Activated CD8-positive, alpha-beta T cell treated with anti-CD3 and anti-CD28 coated beads, Interleukin-2, amount 10 ng/mL, durations not matched to agents 7 days and 5 days (primary cell): ENCODE measurements at regions not wholly inside any gene's neighbourhood (a gene's known extent, or its start where the extent isn't known, plus 50 kb on each side); places are given as distances from the start of the nearest gene placed in this dataset.
"Not testable (repeated sequence)": the region's sequence is repeated elsewhere in the genome, so short reads cannot be mapped to it uniquely, and the experiment has no call there.

ENCODE experiments used
- ATAC-seq: fragments of 150-1000 bp; cut with Tn5 transposase; one replicate; pipeline ENCODE4 v1.10.0; 2021; ENCODE audit warnings: moderate library complexity
- CTCF ChIA-PET: fragments of 350-600 bp; sonication (Branson Sonifier 250); formaldehyde crosslinking; loops from one replicate; lab custom pipeline; 2021; ENCODE audit warnings: antibody characterized with exemption; lab: Charles Lee
- POLR2A ChIA-PET: fragments of 350-600 bp; sonication (Branson Sonifier 250); formaldehyde crosslinking; loops from one replicate; lab custom pipeline; 2021; ENCODE audit warnings: antibody characterized with exemption; lab: Charles Lee
- DNase-seq: peaks from one replicate; pipeline ENCODE4 v3.0.0-alpha.2; 2020
- H3K27ac Mint-ChIP-seq: one replicate; pipeline ENCODE4 v1.8.0; 2021; ENCODE audit warnings: mild to moderate bottlenecking, mixed read lengths
- H3K27me3 Mint-ChIP-seq: one replicate; pipeline ENCODE4 v1.8.0; 2021; ENCODE audit warnings: low read depth, mixed read lengths
- H3K36me3 Mint-ChIP-seq: one replicate; pipeline ENCODE4 v1.8.0; 2021; ENCODE audit warnings: low read depth, mixed read lengths
- H3K4me1 Mint-ChIP-seq: one replicate; pipeline ENCODE4 v1.8.0; 2021; ENCODE audit warnings: low read depth, mixed read lengths
- H3K4me3 Mint-ChIP-seq: one replicate; pipeline ENCODE4 v1.8.0; 2021; ENCODE audit warnings: mild to moderate bottlenecking, mixed read lengths
- H3K9me3 Mint-ChIP-seq: one replicate; pipeline ENCODE4 v1.8.0; 2022; ENCODE audit warnings: mixed read lengths; ENCODE audit not compliant: insufficient read depth

DNA sequence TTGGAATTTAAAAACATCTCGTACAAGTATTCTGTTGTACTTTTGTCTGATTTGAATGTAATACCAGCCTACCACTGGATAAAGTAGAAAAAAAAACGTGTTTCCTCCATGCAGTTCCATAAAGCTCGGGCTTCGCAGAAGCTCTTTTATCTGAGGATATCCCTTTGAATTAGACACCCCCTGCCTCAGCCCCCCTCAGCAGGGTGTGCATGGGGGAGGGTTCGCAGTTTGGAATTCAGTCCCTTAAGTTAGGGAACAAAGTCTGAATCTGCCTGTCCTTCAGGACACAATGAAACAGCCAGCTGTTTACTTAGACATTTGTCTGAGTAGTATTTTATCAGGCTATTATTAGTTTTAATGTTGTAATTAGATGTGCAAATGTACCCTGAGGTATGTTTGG is 234.0 kb upstream of the CAND1 start:
- Mint-ChIP-seq H3K27me3 (peaks cover 8% of the 10 kb centered on the region), H3K27ac (no peak overlapping the region), H3K4me1 (no peaks in the 10 kb centered on the region), H3K36me3 (no peaks in the 10 kb centered on the region), H3K9me3 (no peaks in the 10 kb centered on the region), H3K4me3 (no peak overlapping the region)
- ATAC-seq, result no peak
- no peak for DNase-seq
- ChIA-PET CTCF (interaction anchor here (1.4 kb wide), 1 partner anchor 9 kb away, joined by 6 read pairs; no protein-coding TSS in a partner anchor), POLR2A (no interaction called here)

GRCh38 chr12:67038486-67038885 is 230.7 kb upstream of the CAND1 start:
- H3K9me3 Mint-ChIP-seq, result no peaks in the 10 kb centered on the region
- CTCF ChIA-PET, result no interaction called here
- H3K36me3 Mint-ChIP-seq, result no peaks in the 10 kb centered on the region
- POLR2A ChIA-PET, result no interaction called here
- DNase-seq (no peak), ATAC-seq (no peak)
- no peaks in the 10 kb centered on the region for H3K4me1 Mint-ChIP-seq
- no peak overlapping the region for H3K27ac Mint-ChIP-seq
- H3K27me3 Mint-ChIP-seq, result peaks cover 5% of the 10 kb centered on the region
- H3K4me3 Mint-ChIP-seq, result no peak overlapping the region

DNA sequence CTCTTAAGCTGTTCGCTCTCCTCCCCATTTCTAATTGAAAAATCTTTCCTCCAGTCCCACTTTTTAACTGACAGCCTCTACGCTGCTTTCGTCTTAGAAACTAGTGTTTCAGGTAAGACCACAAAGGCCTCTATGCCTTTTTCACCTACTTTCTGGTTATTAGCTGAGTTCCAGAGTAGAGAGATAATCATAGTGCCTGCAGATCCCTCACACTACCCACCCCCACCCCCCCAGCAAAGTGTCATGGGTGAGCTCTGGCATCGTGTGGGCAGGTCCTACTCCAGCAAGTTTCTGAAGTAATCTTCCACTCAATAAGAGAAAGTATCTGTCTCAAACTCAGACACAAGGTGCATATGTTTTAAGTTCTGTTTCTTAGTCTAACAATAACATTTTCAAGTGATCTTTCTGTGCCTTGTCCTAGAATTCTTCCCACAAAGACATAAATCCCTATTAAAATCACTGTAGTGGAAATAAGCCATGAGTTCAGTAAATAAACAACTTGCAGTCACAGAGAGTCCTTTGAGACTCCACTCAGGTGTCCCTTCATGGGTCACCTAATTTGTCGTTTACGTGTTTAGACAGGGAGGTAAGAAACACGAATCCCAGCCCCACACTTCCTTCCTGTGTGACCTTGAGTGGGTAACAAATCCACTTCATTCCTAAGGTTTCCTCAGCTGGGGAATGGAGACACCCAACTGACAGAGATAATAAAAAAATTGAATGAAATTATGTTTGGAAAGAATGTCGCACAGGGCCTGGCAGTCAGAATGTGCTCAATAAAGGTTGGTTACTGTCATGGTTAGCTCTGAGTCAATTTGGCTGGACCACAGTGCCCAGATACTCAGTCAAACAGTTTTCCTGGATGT is 228.9 kb upstream of the CAND1 start:
- H3K36me3 Mint-ChIP-seq, result no peaks in the 10 kb centered on the region
- no peak overlapping the region for H3K4me3 Mint-ChIP-seq
- ATAC-seq (no peak), DNase-seq (no peak)
- ChIA-PET POLR2A (no interaction called here), CTCF (no interaction called here)
- H3K27ac Mint-ChIP-seq, result no peak overlapping the region
- peaks cover 5% of the 10 kb centered on the region for H3K27me3 Mint-ChIP-seq
- no peaks in the 10 kb centered on the region for H3K9me3 Mint-ChIP-seq
- no peaks in the 10 kb centered on the region for H3K4me1 Mint-ChIP-seq

DNA sequence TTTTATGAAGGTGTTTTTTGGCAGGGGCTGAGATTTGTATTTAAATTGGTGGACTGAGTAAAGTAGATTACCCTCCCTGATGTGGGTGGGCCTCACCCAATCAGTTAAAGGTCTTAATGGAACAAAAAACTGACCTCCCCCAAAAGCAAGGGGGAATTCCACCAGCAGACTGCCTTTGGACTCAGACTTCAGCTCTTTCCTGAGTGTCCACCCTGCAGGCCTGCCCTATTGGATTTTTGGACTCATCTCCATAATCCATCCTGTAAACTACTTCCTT is 228.4 kb upstream of the CAND1 start:
- Mint-ChIP-seq H3K4me3 (no peak overlapping the region), H3K9me3 (no peaks in the 10 kb centered on the region), H3K27ac (no peak overlapping the region), H3K27me3 (peaks cover 5% of the 10 kb centered on the region), H3K36me3 (no peaks in the 10 kb centered on the region), H3K4me1 (no peaks in the 10 kb centered on the region)
- ChIA-PET POLR2A (no interaction called here), CTCF (no interaction called here)
- no peak for ATAC-seq
- DNase-seq, result no peak

GRCh38 chr12:67042697-67043131 is 226.4 kb upstream of the CAND1 start:
- Mint-ChIP-seq H3K4me3 (no peak overlapping the region), H3K9me3 (no peaks in the 10 kb centered on the region), H3K27me3 (peaks cover 5% of the 10 kb centered on the region), H3K4me1 (no peaks in the 10 kb centered on the region), H3K36me3 (no peaks in the 10 kb centered on the region), H3K27ac (no peak overlapping the region)
- ChIA-PET POLR2A (no interaction called here), CTCF (interaction anchor here (0.9 kb wide), 1 partner anchor 32 kb away, joined by 3 read pairs; no protein-coding TSS in a partner anchor)
- ATAC-seq (no peak), DNase-seq (no peak)

DNA sequence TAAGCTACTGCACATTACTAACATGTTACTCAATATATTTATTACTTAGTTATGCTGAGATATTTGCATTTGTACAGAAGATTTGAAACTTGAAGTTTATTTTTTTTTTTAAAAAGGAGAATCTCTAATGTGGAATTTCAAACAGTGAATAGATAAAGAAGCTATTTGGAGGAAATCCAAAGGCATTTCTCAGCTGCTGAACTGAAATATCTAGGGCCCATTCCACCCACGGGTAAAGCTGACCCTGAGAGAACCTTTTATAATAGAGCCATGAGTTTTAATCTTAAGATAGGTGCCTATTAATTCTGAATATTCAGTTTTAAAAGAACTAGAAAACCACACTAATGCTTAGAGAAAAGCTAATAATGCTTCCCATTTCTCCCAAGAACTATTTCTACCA is 225.4 kb upstream of the CAND1 start:
- H3K27ac Mint-ChIP-seq, result no peak overlapping the region
- no peak for ATAC-seq
- CTCF ChIA-PET, result interaction anchor here (0.9 kb wide), 1 partner anchor 31 kb away, joined by 3 read pairs; no protein-coding TSS in a partner anchor
- POLR2A ChIA-PET, result no interaction called here
- no peaks in the 10 kb centered on the region for H3K36me3 Mint-ChIP-seq
- H3K9me3 Mint-ChIP-seq, result no peaks in the 10 kb centered on the region
- DNase-seq, result no peak
- H3K27me3 Mint-ChIP-seq, result peaks cover 5% of the 10 kb centered on the region
- H3K4me3 Mint-ChIP-seq, result no peak overlapping the region
- no peaks in the 10 kb centered on the region for H3K4me1 Mint-ChIP-seq

GRCh38 chr12:67045650-67046049 is 223.5 kb upstream of the CAND1 start:
- Mint-ChIP-seq H3K4me3 (no peak overlapping the region), H3K27me3 (peaks cover 5% of the 10 kb centered on the region), H3K27ac (no peak overlapping the region), H3K4me1 (no peaks in the 10 kb centered on the region), H3K9me3 (no peaks in the 10 kb centered on the region), H3K36me3 (no peaks in the 10 kb centered on the region)
- DNase-seq (no peak), ATAC-seq (no peak)
- CTCF ChIA-PET, result no interaction called here
- POLR2A ChIA-PET, result no interaction called here

- ATAC-seq (no peak), DNase-seq (no peak)
- CTCF ChIA-PET, result no interaction called here
- Mint-ChIP-seq H3K4me1 (no peaks in the 10 kb centered on the region), H3K27ac (no peak overlapping the region), H3K4me3 (no peak overlapping the region), H3K9me3 (no peaks in the 10 kb centered on the region), H3K36me3 (no peaks in the 10 kb centered on the region), H3K27me3 (peaks cover 5% of the 10 kb centered on the region)
- POLR2A ChIA-PET, result no interaction called here
Measured at GRCh38 chr12:67046062-67046461, 223.1 kb upstream of the CAND1 start.

GRCh38 chr12:67047634-67048033 is 221.5 kb upstream of the CAND1 start:
- Mint-ChIP-seq H3K27ac (no peak overlapping the region), H3K4me3 (no peak overlapping the region), H3K27me3 (peaks cover 5% of the 10 kb centered on the region), H3K9me3 (no peaks in the 10 kb centered on the region), H3K36me3 (no peaks in the 10 kb centered on the region), H3K4me1 (no peaks in the 10 kb centered on the region)
- DNase-seq (no peak), ATAC-seq (no peak)
- POLR2A ChIA-PET, result no interaction called here
- CTCF ChIA-PET, result interaction anchor here (1.1 kb wide), 1 partner anchor 22 kb away, joined by 3 read pairs; no protein-coding TSS in a partner anchor

- H3K27ac Mint-ChIP-seq, result no peak overlapping the region
- ChIA-PET POLR2A (no interaction called here), CTCF (no interaction called here)
- H3K9me3 Mint-ChIP-seq, result no peaks in the 10 kb centered on the region
- DNase-seq, result no peak
- no peak for ATAC-seq
- H3K4me3 Mint-ChIP-seq, result no peak overlapping the region
- H3K27me3 Mint-ChIP-seq, result peaks cover 1% of the 10 kb centered on the region
- no peaks in the 10 kb centered on the region for H3K4me1 Mint-ChIP-seq
- H3K36me3 Mint-ChIP-seq, result no peaks in the 10 kb centered on the region
Measured at GRCh38 chr12:67048371-67048770, 220.8 kb upstream of the CAND1 start.

GRCh38 chr12:67049199-67049598 is 220.0 kb upstream of the CAND1 start:
- DNase-seq, POLR2A ChIA-PET, H3K27ac Mint-ChIP-seq, ATAC-seq, H3K9me3 Mint-ChIP-seq, CTCF ChIA-PET, H3K4me3 Mint-ChIP-seq, H3K36me3 Mint-ChIP-seq, H3K27me3 Mint-ChIP-seq, H3K4me1 Mint-ChIP-seq: not testable (repeated sequence)

- ChIA-PET POLR2A (no interaction called here), CTCF (no interaction called here)
- Mint-ChIP-seq H3K27me3 (peaks cover 5% of the 10 kb centered on the region), H3K9me3 (no peaks in the 10 kb centered on the region), H3K4me1 (no peaks in the 10 kb centered on the region), H3K27ac (no peak overlapping the region), H3K4me3 (no peak overlapping the region), H3K36me3 (no peaks in the 10 kb centered on the region)
- DNase-seq (no peak), ATAC-seq (no peak)
Measured at GRCh38 chr12:67052981-67053380, 216.2 kb upstream of the CAND1 start.
